GM12875 (cell line): ENCODE measurements at regions not wholly inside any gene's neighbourhood (a gene's known extent, or its start where the extent isn't known, plus 50 kb on each side); places are given as distances from the start of the nearest gene placed in this dataset.

Source experiments
- H3K4me3 ChIP-seq: one replicate; pipeline ENCODE4 v1.5.1; 2011; ENCODE audit warnings: low read depth, low read length, control low read depth
- CTCF ChIP-seq: IDR thresholded peaks from 2 replicates; pipeline ENCODE4 v1.5.1; 2011; ENCODE audit warnings: low read depth, mild to moderate bottlenecking, control low read depth, inconsistent platforms, low read length, moderate library complexity, borderline replicate concordance; ENCODE audit not compliant: insufficient read depth

- no peak overlapping the region for H3K4me3 ChIP-seq
- TF ChIP-seq CTCF: no peak
These were observed 130.1 kb upstream of the COX10 start for GRCh38 chr17:13939222-13939621.

DNA sequence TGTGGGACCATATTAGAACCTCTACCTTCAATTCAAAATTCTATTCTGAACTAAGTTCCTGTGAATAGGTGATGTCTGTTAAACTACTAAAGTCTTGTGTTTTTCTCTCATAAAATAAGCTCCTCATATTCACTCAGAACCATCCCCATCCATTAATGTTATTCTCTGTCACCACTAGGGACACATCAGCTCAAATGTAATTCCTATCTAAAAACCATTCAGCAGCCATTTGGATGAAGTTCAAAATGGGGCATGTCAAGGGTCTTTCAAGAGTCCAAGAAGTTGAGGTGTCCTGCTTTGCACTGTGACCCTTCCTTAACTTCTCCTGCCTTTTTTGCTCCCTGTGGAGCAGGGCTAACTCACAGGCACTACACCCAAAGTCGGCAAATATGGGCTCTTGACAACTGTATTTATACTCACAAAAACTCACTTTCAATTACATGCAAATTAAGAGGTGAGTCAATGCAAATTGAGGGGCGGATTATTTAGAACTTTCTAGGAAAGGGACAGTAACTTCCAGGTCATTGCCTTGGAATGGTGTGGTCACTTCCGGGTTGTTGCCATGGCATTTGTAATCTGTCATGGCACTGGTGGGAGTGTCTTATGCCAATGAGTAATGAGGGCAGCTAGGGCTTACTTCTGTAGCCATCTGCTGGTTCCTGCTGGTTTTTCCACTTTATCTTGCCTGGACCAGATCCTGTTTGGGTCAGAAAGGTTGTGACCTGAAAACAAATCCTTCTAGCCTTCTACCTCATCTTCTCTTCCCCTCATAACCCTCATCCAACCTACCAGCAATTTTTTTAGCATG lies 128.2 kb upstream of the COX10 start:
- no peak for TF ChIP-seq CTCF
- H3K4me3 ChIP-seq: no peak overlapping the region

DNA sequence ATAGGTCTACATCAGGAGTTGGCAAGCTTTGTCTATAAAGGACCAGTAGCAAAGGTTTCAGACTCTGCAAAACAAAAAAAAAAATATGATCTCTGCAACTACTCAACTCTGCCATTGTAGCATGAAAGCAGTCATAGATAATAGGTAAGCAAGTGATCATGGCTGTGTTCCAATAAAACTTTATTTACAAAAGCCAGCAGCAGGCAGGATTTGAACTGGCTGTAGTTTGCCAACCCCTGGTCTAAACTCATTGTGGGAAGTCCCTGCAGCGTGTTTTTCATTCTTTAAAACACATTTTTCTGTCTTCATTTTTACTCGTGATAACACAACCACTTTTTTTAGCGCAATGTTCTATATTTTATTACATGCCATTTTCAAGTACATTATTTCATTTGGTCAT lies 127.5 kb upstream of the COX10 start:
- no peak overlapping the region for H3K4me3 ChIP-seq
- no peak for TF ChIP-seq CTCF

GRCh38 chr17:13943909-13944308 lies 125.4 kb upstream of the COX10 start:
- H3K4me3 ChIP-seq: no peak overlapping the region
- no peak for TF ChIP-seq CTCF

DNA sequence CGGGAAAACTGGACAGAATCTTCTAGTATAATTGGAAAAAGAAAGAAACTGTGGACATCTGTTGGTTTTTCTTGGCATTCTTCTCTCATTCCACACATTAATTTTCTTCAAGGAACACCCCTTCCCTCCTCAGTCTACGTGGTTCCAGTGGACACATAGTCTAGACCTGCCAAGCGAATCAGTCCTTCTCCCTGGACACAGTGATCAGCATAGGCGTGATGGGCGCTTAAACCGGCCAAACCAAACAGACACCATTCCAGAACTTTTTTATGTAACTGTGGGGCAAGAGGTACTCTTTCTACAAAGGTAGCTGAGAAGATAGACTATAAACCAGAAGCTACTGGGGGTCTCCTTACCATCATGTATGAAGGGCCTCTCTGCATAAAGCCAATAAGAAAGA lies 121.8 kb upstream of the COX10 start:
- no peak for TF ChIP-seq CTCF
- H3K4me3 ChIP-seq: no peak overlapping the region

DNA sequence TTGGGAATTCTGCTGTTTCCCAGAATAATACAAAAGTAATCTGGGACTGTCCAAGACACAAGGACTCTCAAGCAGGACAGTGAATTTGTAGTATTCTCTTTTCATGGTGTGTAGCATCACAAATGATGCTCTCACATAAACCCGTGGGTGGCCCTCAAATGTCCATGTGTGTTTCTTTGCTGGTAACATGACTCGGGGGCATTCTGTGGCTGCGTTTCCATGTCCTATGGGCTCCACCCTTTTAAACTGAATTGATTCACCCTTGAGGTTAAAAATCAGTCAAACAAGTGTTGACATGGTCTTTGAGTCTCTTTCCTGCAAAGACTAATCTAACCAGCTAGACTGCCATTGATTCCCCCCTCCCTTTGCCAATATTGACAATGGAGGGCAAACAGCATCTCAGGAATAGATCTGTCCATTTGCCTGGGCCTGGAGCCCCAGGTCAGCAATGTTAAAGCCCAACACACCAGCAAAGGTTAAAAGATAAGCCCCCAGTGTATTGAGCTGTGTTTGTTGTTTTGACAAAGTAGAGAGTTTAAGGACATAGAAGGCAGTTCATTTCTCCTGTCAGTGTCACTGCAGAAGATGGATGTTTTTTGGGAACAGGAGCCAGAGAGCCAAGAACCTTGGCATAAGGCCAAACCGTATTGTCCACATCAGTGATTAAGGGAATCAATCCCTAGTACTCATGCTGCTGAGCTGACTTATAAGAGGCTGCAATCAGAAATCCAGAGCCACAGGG lies 117.1 kb upstream of the COX10 start:
- no peak for TF ChIP-seq CTCF
- H3K4me3 ChIP-seq: no peak overlapping the region

DNA sequence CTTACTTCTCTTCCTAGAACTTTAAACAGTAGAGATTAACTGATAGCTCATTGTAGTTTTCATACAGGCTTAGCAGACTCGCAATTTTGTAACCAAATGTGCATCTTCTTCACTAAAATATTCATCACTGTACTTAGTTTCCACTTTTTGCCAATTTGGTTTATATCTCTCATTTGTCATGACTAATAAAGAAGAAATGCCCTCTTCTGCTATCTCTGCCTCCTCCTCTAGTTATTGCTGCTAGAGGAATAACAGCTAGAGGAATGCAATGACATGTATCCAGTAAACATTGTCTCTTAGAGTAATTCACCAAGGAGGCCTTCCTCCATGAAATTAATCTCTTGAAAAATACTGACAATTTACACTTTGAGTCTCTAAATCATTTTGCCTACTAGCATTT lies 115.5 kb upstream of the COX10 start:
- no peak overlapping the region for H3K4me3 ChIP-seq
- TF ChIP-seq CTCF: no peak
